KOPT-K1 (cell line): ENCODE measurements at regions not wholly inside any gene's neighbourhood (a gene's known extent, or its start where the extent isn't known, plus 50 kb on each side); places are given as distances from the start of the nearest gene placed in this dataset.
A peak's percentile ranks its signal among the peaks of the same experiment; 100 is the strongest.

Experiments
- H3K27ac ChIP-seq: fragments of 200-600 bp; sonication (generic); 2 replicates; pipeline ENCODE4 v1.5.1; 2016; ENCODE audit warnings: antibody characterized with exemption, mild to moderate bottlenecking, low read depth, low read length; ENCODE audit not compliant: poor library complexity, severe bottlenecking
- H3K36me3 ChIP-seq: fragments of 200-600 bp; sonication (generic); 2 replicates; pipeline ENCODE4 v1.5.1; 2017; ENCODE audit warnings: antibody characterized with exemption, mild to moderate bottlenecking, low read length, moderate library complexity; ENCODE audit not compliant: insufficient read depth
- H3K9me3 ChIP-seq: fragments of 200-600 bp; sonication (generic); 2 replicates; pipeline ENCODE4 v1.5.1; 2017; ENCODE audit warnings: antibody characterized with exemption, low read length, mild to moderate bottlenecking; ENCODE audit not compliant: insufficient read depth, poor library complexity, severe bottlenecking

DNA sequence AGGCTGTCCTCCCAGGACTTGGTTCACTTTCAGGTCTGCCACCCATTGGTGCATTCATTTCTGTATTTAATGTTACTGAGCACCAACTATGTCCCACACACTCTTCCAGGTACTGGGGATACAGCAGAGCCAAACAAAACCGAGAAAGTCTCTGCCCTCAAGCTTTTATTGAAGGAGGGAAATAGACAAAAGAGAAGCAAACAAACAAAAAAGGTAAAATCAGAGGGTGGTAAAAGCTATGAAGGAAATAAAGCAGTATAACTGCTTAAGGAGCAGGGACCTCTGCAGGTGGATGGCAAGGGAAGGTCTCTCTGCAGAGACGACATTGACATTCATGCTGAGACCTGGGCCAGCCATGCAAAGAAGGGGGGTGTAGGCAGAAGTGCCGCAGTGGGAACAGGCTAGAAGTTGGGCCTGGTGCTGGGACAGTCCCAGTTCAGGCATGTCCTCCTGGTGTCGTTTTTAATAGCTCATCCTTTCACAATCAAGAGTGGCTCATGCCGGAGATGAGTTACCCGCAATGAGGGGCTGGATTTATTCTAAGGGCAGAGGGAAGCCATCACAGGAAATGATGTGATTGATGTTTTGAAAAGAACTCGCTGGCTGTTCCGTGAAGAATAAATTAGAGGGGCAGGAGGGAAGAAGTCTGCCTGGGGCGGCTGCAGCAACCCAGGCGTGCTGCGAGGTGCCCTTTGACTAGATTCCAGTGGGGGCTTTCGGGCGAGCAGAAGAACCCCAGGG lies 72.8 kb downstream of the IRF2BPL start:
- Histone ChIP-seq H3K27ac (peak overlapping the region; percentile 92), H3K36me3 (no peaks in the 10 kb centered on the region), H3K9me3 (no peaks in the 10 kb centered on the region)

DNA sequence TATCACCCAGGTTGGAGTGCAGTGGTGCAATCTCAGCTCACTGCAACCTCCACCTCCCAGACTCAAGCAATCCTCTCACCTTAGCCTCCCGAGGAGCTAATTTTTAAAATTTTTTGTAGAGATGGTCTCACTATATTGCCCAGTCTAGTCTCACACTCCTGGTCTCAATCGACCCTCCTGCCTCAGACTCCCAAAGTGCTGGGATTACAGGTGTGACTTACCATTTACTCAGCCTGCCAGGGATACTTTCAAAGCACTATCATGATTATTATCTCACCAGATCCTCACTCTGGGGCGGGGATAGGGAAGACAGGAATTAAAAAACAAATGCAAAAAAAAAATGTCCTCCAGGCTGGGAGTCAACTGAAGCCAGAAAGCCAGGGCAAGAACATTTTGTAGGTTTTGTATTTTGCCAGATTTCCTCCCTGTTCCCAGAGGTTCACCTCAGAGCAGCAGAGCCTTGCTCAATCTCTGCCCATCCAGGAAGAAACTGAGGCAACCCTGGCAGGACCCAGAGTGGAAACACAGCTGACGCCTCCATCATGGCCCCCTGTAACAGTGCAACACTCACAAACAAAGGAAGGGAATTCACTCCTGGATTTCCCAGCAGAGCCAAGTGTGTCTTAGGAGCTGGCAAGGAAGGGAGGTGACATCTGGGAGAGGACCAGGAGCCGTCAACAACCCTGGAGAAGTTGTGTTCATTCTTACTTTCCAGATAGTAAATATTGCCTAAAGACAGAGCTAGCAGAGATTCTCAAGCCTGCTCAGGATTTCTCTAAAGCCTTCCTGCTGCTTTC lies 73.9 kb downstream of the IRF2BPL start:
- Histone ChIP-seq H3K9me3 (no peaks in the 10 kb centered on the region), H3K27ac (peak overlapping the region; percentile 92), H3K36me3 (no peaks in the 10 kb centered on the region)

DNA sequence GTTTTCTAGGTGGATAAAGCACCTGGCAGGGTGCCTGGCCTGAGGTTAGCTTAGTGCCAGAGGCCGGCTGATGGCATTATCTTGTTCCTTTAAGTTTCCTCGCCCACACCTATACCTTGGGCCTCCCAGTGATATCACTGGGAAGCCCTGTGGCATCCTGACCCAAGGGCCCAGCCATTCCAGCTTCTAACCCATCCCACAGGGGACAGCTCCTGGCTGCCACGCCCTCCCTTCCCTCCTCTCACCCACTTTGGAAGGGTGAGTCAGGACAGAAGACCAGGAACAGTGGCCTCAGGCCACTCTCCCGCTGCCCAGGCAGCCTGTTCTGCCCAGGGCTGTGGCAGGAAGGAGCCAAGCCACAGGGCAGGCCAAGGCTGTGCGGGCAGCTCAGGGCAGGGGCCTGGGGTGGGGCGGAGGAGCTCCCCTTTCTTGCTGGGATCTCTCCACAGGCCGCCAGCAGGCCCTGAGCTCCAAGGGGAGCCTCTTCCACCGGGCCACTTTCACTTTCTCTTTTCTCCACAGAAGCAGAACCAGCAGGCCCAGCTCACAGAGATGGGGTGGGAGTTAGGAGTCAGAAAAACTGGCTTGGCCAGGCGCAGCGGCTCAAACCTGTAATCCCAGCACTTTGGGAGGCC lies 75.1 kb downstream of the IRF2BPL start:
- Histone ChIP-seq H3K9me3 (no peaks in the 10 kb centered on the region), H3K27ac (peak overlapping the region; percentile 94), H3K36me3 (no peaks in the 10 kb centered on the region)

DNA sequence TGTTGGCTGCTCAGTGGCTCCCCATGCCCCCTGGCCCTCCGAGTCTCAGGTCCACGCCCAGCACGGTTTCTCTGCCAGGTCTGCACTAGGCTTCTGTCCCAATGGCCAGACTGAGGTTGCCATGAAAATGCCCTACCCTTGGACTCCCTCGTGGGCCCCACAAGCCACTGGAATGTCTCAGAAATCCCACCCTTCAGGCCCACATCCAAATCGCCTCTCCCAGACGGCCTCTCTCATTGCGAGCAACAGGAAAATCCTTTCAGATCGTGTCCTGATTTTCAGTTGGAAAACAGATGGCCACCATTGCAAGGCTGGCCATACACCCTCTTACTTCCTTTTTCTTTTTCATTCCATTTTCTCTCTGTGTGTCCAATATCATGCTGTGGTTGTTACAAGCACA lies 77.3 kb downstream of the IRF2BPL start:
- Histone ChIP-seq H3K36me3 (no peaks in the 10 kb centered on the region), H3K9me3 (no peaks in the 10 kb centered on the region), H3K27ac (peak overlapping the region; percentile 30)

DNA sequence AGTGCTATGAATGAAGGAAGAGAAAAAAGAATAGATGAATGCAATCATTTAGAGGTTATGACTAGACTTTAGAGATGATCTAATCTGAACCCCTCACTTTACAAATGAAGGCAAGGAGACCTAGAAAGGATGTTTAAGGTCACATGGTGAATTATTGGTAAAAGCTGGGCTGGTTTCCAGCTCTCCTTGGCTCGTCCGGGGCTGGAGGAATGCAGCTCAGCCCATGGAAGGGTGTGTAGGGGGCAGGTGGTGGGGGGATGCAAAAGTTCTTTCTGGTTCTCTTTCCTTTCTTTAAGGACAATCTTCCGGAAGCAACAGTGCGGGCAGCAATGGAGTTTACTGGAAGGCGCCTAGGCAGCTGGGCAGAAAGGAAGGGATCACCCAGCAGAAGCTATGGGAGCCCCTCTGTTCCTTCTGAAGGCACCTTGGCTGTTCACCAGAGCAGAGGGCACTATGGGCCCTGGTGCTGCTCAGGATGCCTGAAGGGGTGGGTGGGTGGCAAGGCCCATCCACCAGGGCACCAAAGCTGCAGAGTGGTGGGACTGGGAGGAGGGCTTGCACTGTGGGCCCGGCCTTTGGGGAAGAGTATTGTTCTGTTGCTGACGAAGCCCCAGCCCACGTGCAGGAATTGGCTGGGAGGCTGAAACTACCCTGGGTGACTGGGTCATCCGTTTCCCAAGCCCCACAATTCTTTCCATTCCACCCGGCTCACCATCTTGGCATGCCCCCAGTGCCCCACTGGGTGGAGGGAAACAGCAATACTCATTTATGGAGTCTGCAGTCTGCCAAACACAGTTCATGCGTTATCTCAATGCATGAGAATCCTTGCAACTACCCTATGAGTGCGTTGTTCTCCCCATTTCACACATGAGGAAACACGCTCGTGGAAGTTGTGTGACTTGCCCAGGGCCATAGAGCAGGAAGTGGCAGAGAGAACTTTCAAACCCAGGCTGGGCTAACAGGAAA lies 78.2 kb downstream of the IRF2BPL start:
- peak overlapping the region; percentile 30 for H3K27ac ChIP-seq
- H3K36me3 ChIP-seq: no peaks in the 10 kb centered on the region
- H3K9me3 ChIP-seq: no peaks in the 10 kb centered on the region

DNA sequence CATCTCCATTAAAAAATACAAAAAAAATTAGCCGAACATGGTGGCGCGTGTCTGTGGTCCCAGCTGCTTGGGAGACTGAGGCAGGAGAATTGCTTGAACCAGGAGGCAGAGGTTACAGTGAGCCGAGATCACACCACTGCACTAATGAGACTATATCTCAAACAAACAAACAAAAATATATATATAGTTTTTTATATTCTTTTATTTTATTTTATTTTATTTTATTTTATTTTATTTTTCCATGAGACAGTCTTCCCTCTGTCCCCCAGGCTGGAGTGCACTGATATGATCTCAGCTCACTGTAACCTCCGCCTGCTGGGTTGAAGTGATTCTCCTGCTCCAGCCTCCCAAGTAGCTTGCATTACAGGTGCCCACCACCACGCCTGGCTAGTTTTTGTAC lies 79.5 kb downstream of the IRF2BPL start:
- Histone ChIP-seq H3K27ac (no peak overlapping the region), H3K36me3 (no peaks in the 10 kb centered on the region)

DNA sequence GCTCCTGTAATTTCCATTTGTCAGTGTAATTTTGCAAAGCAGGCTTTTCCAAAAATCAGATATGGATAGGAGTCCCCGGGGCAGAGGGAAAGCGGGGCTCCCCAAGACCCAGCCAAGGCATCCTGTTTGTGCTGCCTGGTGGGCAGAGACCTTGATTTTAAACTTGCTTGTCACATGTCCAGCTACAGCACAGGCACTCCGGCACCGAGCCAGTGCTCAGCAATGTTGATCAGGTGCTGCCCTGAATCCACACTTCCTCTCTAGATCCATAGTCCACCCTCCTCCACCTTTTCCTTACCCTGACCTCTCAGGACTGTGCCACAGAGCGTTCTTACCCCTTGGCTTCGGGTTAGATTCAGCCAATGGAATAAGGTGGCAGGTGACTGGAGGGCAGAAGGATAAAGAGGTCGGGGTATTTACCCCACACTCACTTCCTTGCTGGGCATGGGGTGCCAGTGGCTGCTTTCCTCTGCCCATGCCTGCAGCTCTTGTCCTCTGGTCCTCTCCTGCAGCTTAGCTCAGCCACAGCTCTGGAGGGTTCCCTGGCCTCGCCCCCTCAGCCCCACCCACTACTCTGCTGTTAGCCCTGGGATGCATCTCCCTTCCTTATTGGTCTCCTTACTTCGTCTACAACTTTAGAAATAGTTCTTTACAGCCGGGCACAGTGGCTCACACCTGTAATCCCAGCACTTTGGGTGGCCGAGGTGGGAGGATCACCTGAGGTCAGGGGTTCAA lies 80.1 kb downstream of the IRF2BPL start:
- Histone ChIP-seq H3K27ac (peak overlapping the region; percentile 75), H3K9me3 (no peaks in the 10 kb centered on the region), H3K36me3 (no peaks in the 10 kb centered on the region)

More for the DNA sequence above, 79.5 kb downstream of the IRF2BPL start:
- H3K9me3 ChIP-seq: no peaks in the 10 kb centered on the region

DNA sequence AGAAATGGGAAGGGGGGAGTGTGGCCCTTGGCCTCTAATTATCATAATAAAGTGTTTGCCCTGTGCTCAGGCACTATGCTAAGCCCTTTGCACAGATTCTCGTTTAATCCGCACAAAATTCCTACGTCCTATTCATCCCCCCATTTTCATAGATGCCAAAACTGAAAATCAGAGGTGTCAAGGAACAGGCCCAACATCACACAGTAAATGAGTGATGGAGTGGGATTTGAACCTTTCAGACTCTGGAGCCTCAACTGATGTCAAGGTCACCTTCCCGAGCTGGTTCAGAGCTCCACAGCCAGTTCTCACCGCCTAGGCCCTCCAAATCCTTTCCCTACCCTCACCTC lies 80.7 kb downstream of the IRF2BPL start:
- no peaks in the 10 kb centered on the region for H3K9me3 ChIP-seq
- no peaks in the 10 kb centered on the region for H3K36me3 ChIP-seq
- H3K27ac ChIP-seq: peak overlapping the region; percentile 75

DNA sequence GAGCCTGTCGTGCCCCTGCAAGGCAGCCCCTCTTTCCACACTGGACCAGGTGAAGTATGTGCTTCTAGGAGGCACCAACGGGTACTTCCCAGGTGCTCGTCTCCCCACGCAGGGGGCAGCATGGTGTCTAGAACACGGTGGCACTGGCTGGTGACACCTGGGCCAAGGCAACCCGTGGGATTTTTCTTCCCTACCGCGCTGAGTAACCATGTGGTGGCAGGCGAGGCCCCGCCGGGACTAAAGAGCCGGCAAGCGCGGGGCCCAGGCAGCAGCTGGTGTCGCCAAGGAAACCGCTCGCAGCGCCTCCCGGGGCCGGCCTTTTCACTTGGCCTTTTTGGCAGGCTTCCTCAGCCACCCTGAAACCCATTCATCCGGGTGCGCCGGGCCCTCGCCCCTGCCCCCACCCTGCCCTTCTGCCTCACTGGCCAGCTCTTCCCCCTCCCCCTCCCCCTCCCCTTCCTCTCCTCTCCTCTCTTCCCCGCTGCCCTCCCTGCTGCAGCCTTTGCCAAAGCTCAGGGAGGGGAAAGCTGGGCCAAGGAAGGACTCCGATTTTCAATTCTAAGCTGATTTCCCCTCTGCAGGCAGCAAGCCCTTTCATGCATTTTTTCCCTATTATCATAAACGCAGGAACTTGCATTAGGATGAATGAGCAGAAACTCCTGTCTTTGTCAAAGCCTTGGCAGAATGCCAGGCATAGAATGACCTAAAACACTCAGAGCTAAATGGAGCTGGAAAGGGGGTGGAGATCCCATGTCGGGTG lies 81.2 kb downstream of the IRF2BPL start:
- H3K27ac ChIP-seq: peak overlapping the region; percentile 75
- H3K9me3 ChIP-seq: no peaks in the 10 kb centered on the region
- H3K36me3 ChIP-seq: no peaks in the 10 kb centered on the region

DNA sequence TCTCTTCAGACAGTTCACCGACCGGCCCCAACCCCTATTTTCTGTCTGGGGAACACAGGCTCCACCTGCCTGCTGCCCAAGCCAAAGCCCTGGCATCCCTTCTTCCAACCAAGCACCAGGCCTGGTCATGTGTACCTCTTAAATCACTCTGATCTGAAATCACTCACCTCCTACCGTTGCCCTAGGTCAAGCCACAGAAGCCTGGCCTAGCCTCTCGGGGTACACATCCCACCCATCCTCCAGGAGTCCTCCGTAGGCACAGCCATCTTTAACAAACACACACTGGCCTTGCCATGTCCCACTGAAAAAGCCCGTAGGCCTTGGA lies 81.8 kb downstream of the IRF2BPL start:
- peak overlapping the region; percentile 75 for H3K27ac ChIP-seq
- H3K9me3 ChIP-seq: no peaks in the 10 kb centered on the region
- H3K36me3 ChIP-seq: no peaks in the 10 kb centered on the region

DNA sequence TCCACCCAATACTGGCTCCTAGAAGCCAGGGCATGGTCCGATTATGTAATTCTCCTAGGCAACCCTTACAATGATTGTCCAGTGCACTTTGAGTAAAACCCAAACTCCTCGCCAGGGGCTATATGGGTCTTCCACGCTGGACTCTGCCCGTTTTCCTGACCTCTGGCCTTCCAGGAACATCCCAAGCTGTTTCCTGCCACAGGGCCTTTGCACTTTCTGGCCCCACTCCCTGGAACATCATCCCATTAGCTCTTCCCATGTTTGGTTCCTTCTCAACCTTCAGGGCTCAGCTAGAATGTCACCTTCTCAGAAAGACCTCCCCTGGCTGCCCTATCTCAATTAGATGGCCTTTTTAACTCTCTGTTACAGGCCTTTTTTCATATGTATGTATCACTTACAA lies 85.4 kb downstream of the IRF2BPL start:
- Histone ChIP-seq H3K27ac (no peak overlapping the region), H3K36me3 (no peaks in the 10 kb centered on the region), H3K9me3 (no peaks in the 10 kb centered on the region)

DNA sequence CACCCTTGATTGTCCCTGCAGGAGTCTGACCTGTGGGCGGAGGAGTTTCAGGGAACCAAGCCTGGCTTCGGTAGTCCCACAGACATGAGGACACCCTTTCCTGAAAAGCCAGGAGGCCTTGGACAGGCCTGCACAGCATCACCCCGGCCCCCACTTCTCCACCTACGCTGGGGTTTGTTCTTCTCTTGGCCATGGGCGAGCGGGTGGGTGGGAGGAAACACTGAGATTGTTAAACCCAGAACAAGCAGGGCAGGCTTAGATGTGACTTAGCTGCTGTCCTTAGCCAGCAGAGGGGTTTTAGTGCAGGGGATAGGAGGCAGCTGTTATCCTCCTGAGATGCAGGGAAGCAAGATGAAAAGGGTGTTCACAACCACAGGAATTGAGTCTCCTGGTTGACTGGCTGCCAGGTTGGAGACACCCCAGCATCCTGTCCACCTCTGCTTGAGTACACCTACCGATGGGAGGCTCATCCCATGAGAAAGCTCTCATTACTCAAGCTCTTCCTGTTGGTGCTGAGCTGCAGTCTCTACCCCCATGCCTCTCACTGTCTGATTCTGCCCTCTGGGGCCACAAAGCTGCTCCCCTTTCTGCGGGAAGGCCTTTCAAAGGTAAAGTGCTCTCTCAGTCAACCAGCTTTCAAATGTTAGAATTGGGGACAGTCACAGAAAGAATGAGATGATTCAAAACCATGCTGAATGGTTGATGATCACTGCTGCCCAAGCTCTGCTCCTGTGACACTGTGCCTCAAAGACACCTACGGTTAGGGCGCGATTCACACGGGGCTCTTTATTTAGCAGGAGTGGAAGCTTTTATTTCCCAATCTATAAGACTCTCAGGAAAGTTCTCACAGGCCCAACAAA lies 86.3 kb downstream of the IRF2BPL start:
- Histone ChIP-seq H3K36me3 (no peaks in the 10 kb centered on the region), H3K9me3 (no peaks in the 10 kb centered on the region), H3K27ac (no peak overlapping the region)

DNA sequence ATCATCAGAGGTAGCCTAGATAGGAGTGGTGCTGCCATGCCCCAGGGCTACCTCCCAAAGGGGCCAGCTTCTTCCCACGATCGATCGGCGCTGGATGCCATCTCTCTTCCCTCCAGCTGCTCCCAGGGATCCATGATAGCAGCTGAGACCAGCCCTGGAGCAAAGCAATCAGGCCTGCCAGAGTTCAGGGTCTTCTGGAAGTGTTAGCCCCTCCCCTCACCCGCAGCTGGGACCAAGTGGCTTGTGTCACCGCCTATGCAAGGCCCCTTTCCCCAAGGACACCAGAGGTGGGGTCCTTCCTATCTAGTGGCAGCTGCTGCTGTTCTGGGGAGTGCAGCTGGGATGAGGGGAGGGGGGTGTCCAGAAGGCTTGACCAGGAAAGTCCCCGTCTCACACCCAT lies 87.0 kb downstream of the IRF2BPL start:
- Histone ChIP-seq H3K36me3 (no peaks in the 10 kb centered on the region), H3K27ac (no peak overlapping the region), H3K9me3 (no peaks in the 10 kb centered on the region)
